ENCODE measurements at regions not wholly inside any gene's neighbourhood (a gene's known extent, or its start where the extent isn't known, plus 50 kb on each side); places are given as distances from the start of the nearest gene placed in this dataset.
"Not testable (repeated sequence)": the region's sequence is repeated elsewhere in the genome, so short reads cannot be mapped to it uniquely, and the experiment has no call there.

DNA sequence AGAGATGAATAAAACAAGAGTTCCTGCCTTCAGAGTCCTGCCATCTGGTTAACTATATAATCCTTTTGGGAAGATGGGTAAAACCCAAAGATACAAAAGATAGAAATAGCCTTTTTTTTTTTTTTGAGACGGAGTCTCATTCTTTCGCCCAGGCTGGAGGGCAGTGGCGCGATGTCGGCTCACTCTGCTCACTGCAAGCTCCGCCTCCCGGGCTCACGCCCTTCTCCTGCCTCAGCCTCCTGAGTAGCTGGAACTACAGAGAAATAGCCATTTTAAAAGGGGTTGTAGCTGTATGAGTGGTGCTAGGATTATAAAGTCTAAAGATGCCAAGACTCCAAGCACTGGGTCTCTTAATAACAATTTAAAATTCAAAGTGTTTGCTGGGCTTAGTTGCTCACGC lies 97.2 kb downstream of the KDR start:
- Histone ChIP-seq H3K9me3 (ENCODE audit: control insufficient read depth in 2 of 2, insufficient read depth in 1 of 2, low read depth in 1 of 2, low read length in 1 of 2) (no peaks in the 10 kb centered on the region), H3K4me1 (ENCODE audit: control insufficient read depth in 2 of 2, insufficient read depth in 2 of 2, low read length in 1 of 2) (peaks cover 0 to 3% of the 10 kb centered on the region in 2 donors), H3K36me3 (ENCODE audit: control insufficient read depth in 2 of 2, insufficient read depth in 2 of 2, low read length in 1 of 2) (no peaks in the 10 kb centered on the region), H3K27me3 (ENCODE audit: control insufficient read depth in 1 of 2, insufficient read depth in 2 of 2, low read length in 2 of 2) (no peaks in the 10 kb centered on the region), H3K27ac (ENCODE audit: low read depth in 2 of 2, low read length in 1 of 2) (no peak overlapping the region), H3K4me3 (ENCODE audit: low read depth in 1 of 2, low read length in 2 of 2) (no peak overlapping the region)
- WGBS, 2 donors = 91 to 96% methylated on average over 9 of the region's 9 CpGs

GRCh38 chr4:55027596-55027995 lies 97.8 kb downstream of the KDR start:
- H3K4me3 ChIP-seq (ENCODE audit: low read depth in 1 of 2, low read length in 2 of 2) = no peak overlapping the region
- 79 to 84% methylated on average over 2 of the region's 2 CpGs for WGBS, 2 donors
- no peaks in the 10 kb centered on the region for H3K9me3 ChIP-seq (ENCODE audit: control insufficient read depth in 2 of 2, insufficient read depth in 1 of 2, low read depth in 1 of 2, low read length in 1 of 2)
- no peak overlapping the region for H3K27ac ChIP-seq (ENCODE audit: low read depth in 2 of 2, low read length in 1 of 2)
- peaks cover 0 to 3% of the 10 kb centered on the region in 2 donors for H3K4me1 ChIP-seq (ENCODE audit: control insufficient read depth in 2 of 2, insufficient read depth in 2 of 2, low read length in 1 of 2)
- no peaks in the 10 kb centered on the region for H3K36me3 ChIP-seq (ENCODE audit: control insufficient read depth in 2 of 2, insufficient read depth in 2 of 2, low read length in 1 of 2)
- H3K27me3 ChIP-seq (ENCODE audit: control insufficient read depth in 1 of 2, insufficient read depth in 2 of 2, low read length in 2 of 2) = no peaks in the 10 kb centered on the region

DNA sequence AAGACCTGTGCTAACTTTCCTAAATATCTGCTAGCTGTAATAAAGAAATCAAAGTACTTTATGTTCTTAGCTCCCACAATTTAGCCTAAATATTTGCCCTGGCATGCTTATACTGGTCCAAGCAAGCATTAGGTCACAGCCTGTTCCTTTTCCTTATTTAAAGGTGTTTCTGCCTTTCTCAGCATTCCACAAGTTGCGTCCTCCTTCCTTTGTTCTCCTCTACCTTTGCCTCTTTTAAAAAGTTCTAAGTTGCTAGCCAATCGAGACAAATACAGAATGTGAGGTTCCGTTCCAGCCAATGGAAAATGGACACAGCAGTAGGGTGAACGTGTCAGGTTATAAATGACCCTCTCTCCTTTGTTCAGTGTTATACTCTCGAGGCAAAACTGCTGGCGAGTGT lies 99.9 kb downstream of the KDR start:
- not testable (repeated sequence) for H3K4me1 ChIP-seq (ENCODE audit: control insufficient read depth in 2 of 2, insufficient read depth in 2 of 2, low read length in 1 of 2); H3K4me3 ChIP-seq (ENCODE audit: low read depth in 1 of 2, low read length in 2 of 2); H3K9me3 ChIP-seq (ENCODE audit: control insufficient read depth in 2 of 2, insufficient read depth in 1 of 2, low read depth in 1 of 2, low read length in 1 of 2); H3K36me3 ChIP-seq (ENCODE audit: control insufficient read depth in 2 of 2, insufficient read depth in 2 of 2, low read length in 1 of 2); H3K27ac ChIP-seq (ENCODE audit: low read depth in 2 of 2, low read length in 1 of 2); H3K27me3 ChIP-seq (ENCODE audit: control insufficient read depth in 1 of 2, insufficient read depth in 2 of 2, low read length in 2 of 2)
- WGBS, 2 donors = 44 to 59% methylated on average over 6 of the region's 6 CpGs

GRCh38 chr4:55023030-55023429 lies 102.4 kb downstream of the KDR start:
- WGBS, 2 donors = 98 to 99% methylated on average over 2 of the region's 2 CpGs

GRCh38 chr4:55021214-55021613 lies 104.2 kb downstream of the KDR start:
- Histone ChIP-seq H3K4me3 (ENCODE audit: low read depth in 1 of 2, low read length in 2 of 2) (no peak overlapping the region), H3K36me3 (ENCODE audit: control insufficient read depth in 2 of 2, insufficient read depth in 2 of 2, low read length in 1 of 2) (no peaks in the 10 kb centered on the region)
- WGBS, 2 donors = 43 to 83% methylated on average over 1 of the region's 1 CpG

More at GRCh38 chr4:55023030-55023429, 102.4 kb downstream of the KDR start:
- Histone ChIP-seq H3K4me3 (ENCODE audit: low read depth in 1 of 2, low read length in 2 of 2) (no peak overlapping the region), H3K4me1 (ENCODE audit: control insufficient read depth in 2 of 2, insufficient read depth in 2 of 2, low read length in 1 of 2) (no peaks in the 10 kb centered on the region), H3K9me3 (ENCODE audit: control insufficient read depth in 2 of 2, insufficient read depth in 1 of 2, low read depth in 1 of 2, low read length in 1 of 2) (no peaks in the 10 kb centered on the region), H3K27me3 (ENCODE audit: control insufficient read depth in 1 of 2, insufficient read depth in 2 of 2, low read length in 2 of 2) (no peaks in the 10 kb centered on the region), H3K36me3 (ENCODE audit: control insufficient read depth in 2 of 2, insufficient read depth in 2 of 2, low read length in 1 of 2) (no peaks in the 10 kb centered on the region), H3K27ac (ENCODE audit: low read depth in 2 of 2, low read length in 1 of 2) (no peak overlapping the region)

DNA sequence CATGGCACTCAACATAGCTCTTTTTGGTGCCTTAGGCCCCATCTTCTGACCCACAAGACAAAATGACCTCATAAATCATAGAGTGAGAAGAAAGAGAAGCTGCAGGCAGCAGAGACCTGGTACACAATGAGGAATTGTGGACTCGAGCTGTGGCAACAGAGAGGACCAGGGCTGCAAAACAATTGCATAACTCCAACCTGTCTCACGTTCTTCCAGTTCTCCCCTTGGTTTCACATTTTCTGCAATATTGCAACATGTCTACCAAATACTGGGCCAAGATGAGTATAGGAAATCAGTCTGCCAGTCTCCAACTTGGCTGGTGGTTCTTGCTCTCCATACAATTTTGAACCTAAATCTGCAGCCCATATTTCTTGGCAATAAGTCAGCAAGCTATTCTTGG lies 105.3 kb downstream of the KDR start:
- no peaks in the 10 kb centered on the region for H3K36me3 ChIP-seq (ENCODE audit: control insufficient read depth in 2 of 2, insufficient read depth in 2 of 2, low read length in 1 of 2)
- H3K4me1 ChIP-seq (ENCODE audit: control insufficient read depth in 2 of 2, insufficient read depth in 2 of 2, low read length in 1 of 2) = no peaks in the 10 kb centered on the region
- H3K4me3 ChIP-seq (ENCODE audit: low read depth in 1 of 2, low read length in 2 of 2) = no peak overlapping the region
- no peaks in the 10 kb centered on the region for H3K9me3 ChIP-seq (ENCODE audit: control insufficient read depth in 2 of 2, insufficient read depth in 1 of 2, low read depth in 1 of 2, low read length in 1 of 2)
- no peak overlapping the region for H3K27ac ChIP-seq (ENCODE audit: low read depth in 2 of 2, low read length in 1 of 2)
- H3K27me3 ChIP-seq (ENCODE audit: control insufficient read depth in 1 of 2, insufficient read depth in 2 of 2, low read length in 2 of 2) = no peaks in the 10 kb centered on the region
- WGBS, 2 donors = 69 to 74% methylated on average over 2 of the region's 2 CpGs

More at GRCh38 chr4:55021214-55021613, 104.2 kb downstream of the KDR start:
- Histone ChIP-seq H3K9me3 (ENCODE audit: control insufficient read depth in 2 of 2, insufficient read depth in 1 of 2, low read depth in 1 of 2, low read length in 1 of 2) (no peaks in the 10 kb centered on the region), H3K27me3 (ENCODE audit: control insufficient read depth in 1 of 2, insufficient read depth in 2 of 2, low read length in 2 of 2) (no peaks in the 10 kb centered on the region), H3K27ac (ENCODE audit: low read depth in 2 of 2, low read length in 1 of 2) (no peak overlapping the region), H3K4me1 (ENCODE audit: control insufficient read depth in 2 of 2, insufficient read depth in 2 of 2, low read length in 1 of 2) (no peaks in the 10 kb centered on the region)

DNA sequence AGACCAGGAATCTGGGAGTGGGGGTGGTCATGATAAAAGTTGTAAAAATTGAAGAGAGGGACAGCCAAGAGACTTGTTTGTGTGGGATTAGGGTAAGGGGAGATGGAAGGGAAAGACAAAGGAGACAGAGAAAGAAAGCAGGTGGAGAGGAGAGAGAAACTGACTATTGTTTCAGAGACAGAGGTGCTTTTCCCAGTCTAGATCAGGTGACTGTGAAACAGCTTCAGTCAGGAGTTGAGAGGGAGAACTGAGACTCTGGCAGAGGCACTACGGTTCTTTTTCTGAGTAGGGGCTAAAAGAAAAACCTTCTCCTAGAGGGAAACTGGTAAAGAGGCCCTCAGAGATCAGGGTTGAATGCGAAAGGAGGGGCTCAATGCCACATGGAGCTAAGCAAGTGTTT lies 106.4 kb downstream of the KDR start:
- no peaks in the 10 kb centered on the region for H3K9me3 ChIP-seq (ENCODE audit: control insufficient read depth in 2 of 2, insufficient read depth in 1 of 2, low read depth in 1 of 2, low read length in 1 of 2)
- no peaks in the 10 kb centered on the region for H3K36me3 ChIP-seq (ENCODE audit: control insufficient read depth in 2 of 2, insufficient read depth in 2 of 2, low read length in 1 of 2)
- H3K27me3 ChIP-seq (ENCODE audit: control insufficient read depth in 1 of 2, insufficient read depth in 2 of 2, low read length in 2 of 2) = no peaks in the 10 kb centered on the region
- H3K4me1 ChIP-seq (ENCODE audit: control insufficient read depth in 2 of 2, insufficient read depth in 2 of 2, low read length in 1 of 2) = no peaks in the 10 kb centered on the region
- H3K4me3 ChIP-seq (ENCODE audit: low read depth in 1 of 2, low read length in 2 of 2) = no peak overlapping the region
- 63 to 75% methylated on average over 2 of the region's 2 CpGs for WGBS, 2 donors
- H3K27ac ChIP-seq (ENCODE audit: low read depth in 2 of 2, low read length in 1 of 2) = no peak overlapping the region

DNA sequence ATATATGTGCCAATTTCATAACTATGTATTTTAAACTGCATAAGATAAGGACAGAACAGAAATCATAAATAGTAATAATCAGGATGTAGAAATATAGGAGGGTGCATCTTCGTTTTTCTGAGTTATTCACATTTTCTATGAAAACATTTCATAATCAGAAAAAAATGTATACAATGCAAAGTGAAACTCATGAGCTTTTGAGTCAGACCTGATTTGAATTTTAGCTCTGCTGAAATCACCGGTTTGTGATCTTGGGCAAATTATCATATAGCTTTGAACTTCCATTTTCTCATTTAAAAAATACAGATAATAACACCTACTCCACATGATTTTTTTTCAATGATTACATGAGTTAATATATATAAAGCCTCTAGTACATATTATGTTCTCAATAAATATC lies 106.9 kb downstream of the KDR start:
- H3K27ac ChIP-seq (ENCODE audit: low read depth in 2 of 2, low read length in 1 of 2) = no peak overlapping the region
- no peaks in the 10 kb centered on the region for H3K9me3 ChIP-seq (ENCODE audit: control insufficient read depth in 2 of 2, insufficient read depth in 1 of 2, low read depth in 1 of 2, low read length in 1 of 2)
- no peaks in the 10 kb centered on the region for H3K36me3 ChIP-seq (ENCODE audit: control insufficient read depth in 2 of 2, insufficient read depth in 2 of 2, low read length in 1 of 2)
- WGBS, 2 donors = 65 to 66% methylated on average over 2 of the region's 2 CpGs
- H3K4me3 ChIP-seq (ENCODE audit: low read depth in 1 of 2, low read length in 2 of 2) = no peak overlapping the region
- H3K27me3 ChIP-seq (ENCODE audit: control insufficient read depth in 1 of 2, insufficient read depth in 2 of 2, low read length in 2 of 2) = no peaks in the 10 kb centered on the region
- no peaks in the 10 kb centered on the region for H3K4me1 ChIP-seq (ENCODE audit: control insufficient read depth in 2 of 2, insufficient read depth in 2 of 2, low read length in 1 of 2)

DNA sequence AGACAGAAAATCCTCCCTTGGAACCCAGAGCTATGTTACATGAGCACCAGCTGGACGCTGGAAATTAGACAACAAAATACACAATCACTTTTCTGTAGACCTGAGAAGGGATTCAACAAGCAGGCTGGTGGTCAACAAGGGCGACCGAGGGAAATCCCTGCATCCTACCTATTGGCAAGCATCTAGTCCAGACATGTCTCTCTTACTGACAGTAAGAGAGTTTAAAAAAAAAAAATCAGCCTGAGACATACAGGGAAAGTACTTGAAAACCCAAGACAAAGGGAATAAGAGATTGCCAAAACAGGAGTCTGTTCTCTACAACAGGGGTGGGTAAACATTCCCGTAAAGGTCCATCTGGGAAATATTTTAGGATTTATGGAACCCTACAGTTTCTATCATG lies 108.0 kb downstream of the KDR start:
- Histone ChIP-seq H3K4me1 (ENCODE audit: control insufficient read depth in 2 of 2, insufficient read depth in 2 of 2, low read length in 1 of 2) (no peaks in the 10 kb centered on the region), H3K27ac (ENCODE audit: low read depth in 2 of 2, low read length in 1 of 2) (no peak overlapping the region), H3K9me3 (ENCODE audit: control insufficient read depth in 2 of 2, insufficient read depth in 1 of 2, low read depth in 1 of 2, low read length in 1 of 2) (no peaks in the 10 kb centered on the region), H3K27me3 (ENCODE audit: control insufficient read depth in 1 of 2, insufficient read depth in 2 of 2, low read length in 2 of 2) (no peaks in the 10 kb centered on the region), H3K4me3 (ENCODE audit: low read depth in 1 of 2, low read length in 2 of 2) (no peak overlapping the region), H3K36me3 (ENCODE audit: control insufficient read depth in 2 of 2, insufficient read depth in 2 of 2, low read length in 1 of 2) (no peaks in the 10 kb centered on the region)
- WGBS, 2 donors = 60 to 62% methylated on average over 4 of the region's 4 CpGs

DNA sequence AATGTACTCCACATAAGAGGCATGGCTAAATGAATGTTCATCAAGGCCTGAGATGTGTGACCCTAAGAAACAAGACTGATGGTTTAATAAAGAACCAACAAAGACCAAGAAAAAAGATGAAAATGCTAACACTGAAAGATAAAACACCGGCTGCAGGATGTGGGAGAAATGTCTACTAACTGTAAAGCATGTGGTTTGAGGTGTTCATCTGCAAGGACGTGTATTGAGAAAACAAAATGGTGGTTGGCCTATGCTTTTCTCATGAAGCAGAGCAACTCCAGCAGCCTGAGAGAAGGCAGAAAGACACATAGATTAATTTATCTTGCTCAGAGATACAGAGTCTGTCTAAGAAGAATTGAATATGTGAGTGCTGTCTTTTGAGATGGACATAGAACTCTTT lies 109.3 kb downstream of the KDR start:
- Histone ChIP-seq H3K9me3 (ENCODE audit: control insufficient read depth in 2 of 2, insufficient read depth in 1 of 2, low read depth in 1 of 2, low read length in 1 of 2) (no peaks in the 10 kb centered on the region), H3K4me1 (ENCODE audit: control insufficient read depth in 2 of 2, insufficient read depth in 2 of 2, low read length in 1 of 2) (no peaks in the 10 kb centered on the region), H3K4me3 (ENCODE audit: low read depth in 1 of 2, low read length in 2 of 2) (no peak overlapping the region), H3K27me3 (ENCODE audit: control insufficient read depth in 1 of 2, insufficient read depth in 2 of 2, low read length in 2 of 2) (no peaks in the 10 kb centered on the region), H3K36me3 (ENCODE audit: control insufficient read depth in 2 of 2, insufficient read depth in 2 of 2, low read length in 1 of 2) (no peaks in the 10 kb centered on the region), H3K27ac (ENCODE audit: low read depth in 2 of 2, low read length in 1 of 2) (no peak overlapping the region)
- WGBS, 2 donors = 80 to 83% methylated on average over 2 of the region's 2 CpGs

Data from esophagus (tissue), 2 donors.